IMR-90 (cell line): ENCODE measurements at regions not wholly inside any gene's neighbourhood (a gene's known extent, or its start where the extent isn't known, plus 50 kb on each side); places are given as distances from the start of the nearest gene placed in this dataset.

ENCODE experiments used
- ATAC-seq: fragments of 200-7000 bp; cut with Tn5 transposase; 2 replicates; pipeline ENCODE4 v1.9.1; 2020; ENCODE audit warnings: low read depth, mild to moderate bottlenecking, moderate library complexity
- BruUV-seq: library from RNA; stranded (reverse); fragments of 400-500 nt; replicated peaks from 2 replicates; lab custom pipeline; 2021; lab: Mats Ljungman, UMichigan
- CTCF ChIA-PET: fragments of 300-600 bp; formaldehyde crosslinking; extraction: SDS; loops from one replicate; lab custom pipeline; 2021; ENCODE audit warnings: antibody characterized with exemption; lab: Yijun Ruan, JAX
- POLR2A ChIA-PET: fragments of 300-600 bp; sonication (Branson Sonifier 250); formaldehyde crosslinking; loops from one replicate; lab custom pipeline; 2022; ENCODE audit warnings: antibody characterized with exemption; ENCODE audit not compliant: unreplicated experiment; lab: Charles Lee
- DNase-seq: peaks from one replicate; pipeline ENCODE4 v3.0.0; 2013
- H2AFZ ChIP-seq: replicated peaks from 2 replicates; pipeline ENCODE3; 2013; ENCODE audit warnings: low read length, mild to moderate bottlenecking; ENCODE audit not compliant: poor library complexity
- H2AK5ac ChIP-seq: 2 replicates; pipeline ENCODE4 v1.6.1; 2013; ENCODE audit warnings: low read depth, low read length, inconsistent platforms
- H2AK9ac ChIP-seq: replicated peaks from 2 replicates; pipeline ENCODE3; 2013; ENCODE audit warnings: mild to moderate bottlenecking, low read depth, low read length, moderate library complexity; ENCODE audit not compliant: poor library complexity
- H2BK120ac ChIP-seq: 2 replicates; pipeline ENCODE4 v1.6.1; 2013; ENCODE audit warnings: low read depth, low read length, inconsistent platforms
- H2BK15ac ChIP-seq: 3 replicates; pipeline ENCODE4 v1.6.1; 2013; ENCODE audit warnings: low read depth, low read length, inconsistent platforms
- H2BK20ac ChIP-seq: 2 replicates; pipeline ENCODE4 v1.6.1; 2013; ENCODE audit warnings: low read depth, mild to moderate bottlenecking, inconsistent platforms, low read length, moderate library complexity
- H2BK5ac ChIP-seq: 2 replicates; pipeline ENCODE4 v1.6.1; 2013; ENCODE audit warnings: mild to moderate bottlenecking, low read depth, low read length, inconsistent platforms; ENCODE audit not compliant: poor library complexity, severe bottlenecking
- H3K14ac ChIP-seq: replicated peaks from 2 replicates; pipeline ENCODE4 v1.6.1; 2013; ENCODE audit warnings: low read depth, low read length, inconsistent platforms
- H3K18ac ChIP-seq: 2 replicates; pipeline ENCODE4 v1.6.1; 2013; ENCODE audit warnings: low read depth, low read length, control low read depth
- H3K23ac ChIP-seq: 2 replicates; pipeline ENCODE4 v1.6.1; 2013; ENCODE audit warnings: low read depth, low read length, inconsistent platforms
- H3K27ac ChIP-seq: 2 replicates; pipeline ENCODE4 v1.5.1; 2013; ENCODE audit warnings: mild to moderate bottlenecking, control low read depth, low read length; ENCODE audit not compliant: insufficient read depth
- H3K27me3 ChIP-seq: 2 replicates; pipeline ENCODE4 v1.6.1; 2013; ENCODE audit warnings: low read length; ENCODE audit not compliant: control insufficient read depth, insufficient read depth
- H3K36me3 ChIP-seq: 2 replicates; pipeline ENCODE4 v1.6.1; 2013; ENCODE audit warnings: low read length, mixed read lengths; ENCODE audit not compliant: control insufficient read depth, insufficient read depth
- H3K4ac ChIP-seq: 2 replicates; pipeline ENCODE4 v1.6.1; 2013; ENCODE audit warnings: low read depth, low read length, inconsistent platforms
- H3K4me1 ChIP-seq: 2 replicates; pipeline ENCODE4 v1.6.1; 2013; ENCODE audit warnings: low read length, mixed read lengths; ENCODE audit not compliant: control insufficient read depth, insufficient read depth
- H3K4me2 ChIP-seq: 2 replicates; pipeline ENCODE4 v1.6.1; 2013; ENCODE audit warnings: low read depth, mild to moderate bottlenecking, control low read depth, low read length, moderate library complexity
- H3K4me3 ChIP-seq: 2 replicates; pipeline ENCODE4 v1.5.1; 2013; ENCODE audit warnings: low read depth, mild to moderate bottlenecking, control low read depth, low read length, moderate library complexity; ENCODE audit not compliant: insufficient read depth
- H3K56ac ChIP-seq: 2 replicates; pipeline ENCODE4 v1.6.1; 2013; ENCODE audit warnings: low read length, inconsistent platforms; ENCODE audit not compliant: insufficient read depth; ENCODE audit errors: extremely low read depth
- H3K79me1 ChIP-seq, 2 experiments: 2 replicates each; pipeline ENCODE4 v1.6.1; 2013; ENCODE audit warnings: low read length in 2 of 2, inconsistent platforms in 1 of 2, low read depth in 1 of 2
- H3K9ac ChIP-seq: 2 replicates; pipeline ENCODE4 v1.6.1; 2013; ENCODE audit warnings: low read depth, low read length, control low read depth
- H3K9me1 ChIP-seq: 2 replicates; pipeline ENCODE4 v1.6.1; 2013; ENCODE audit warnings: low read length, inconsistent platforms; ENCODE audit not compliant: insufficient read depth
- H3K9me3 ChIP-seq: 2 replicates; pipeline ENCODE4 v1.6.1; 2013; ENCODE audit warnings: low read length; ENCODE audit not compliant: control insufficient read depth, insufficient read depth
- H4K20me1 ChIP-seq: 2 replicates; pipeline ENCODE4 v1.6.1; 2013; ENCODE audit warnings: low read length, inconsistent platforms; ENCODE audit not compliant: insufficient read depth
- H4K5ac ChIP-seq: 2 replicates; pipeline ENCODE4 v1.6.1; 2013; ENCODE audit warnings: mild to moderate bottlenecking, low read depth, low read length, control low read depth
- H4K8ac ChIP-seq, 2 experiments: 2 replicates each; pipeline ENCODE4 v1.6.1; 2013; ENCODE audit warnings: low read depth in 2 of 2, low read length in 2 of 2, control low read depth in 1 of 2, inconsistent platforms in 1 of 2
- H4K91ac ChIP-seq: 2 replicates; pipeline ENCODE4 v1.6.1; 2013; ENCODE audit warnings: low read depth, low read length, inconsistent platforms; ENCODE audit not compliant: insufficient read depth
- BHLHE40 ChIP-seq: fragments of 150-350 bp; IDR thresholded peaks from 2 replicates; pipeline ENCODE4 v1.6.1; 2016; ENCODE audit warnings: mild to moderate bottlenecking, low read depth, low read length
- CEBPB ChIP-seq: IDR thresholded peaks from 2 replicates; pipeline ENCODE4 v1.6.1; 2012; ENCODE audit warnings: low read depth, low read length, improper control_type of control experiment
- CHD1 ChIP-seq: IDR thresholded peaks from 2 replicates; pipeline ENCODE4 v1.6.1; 2012; ENCODE audit warnings: low read depth, low read length, improper control_type of control experiment
- MAFK ChIP-seq: IDR thresholded peaks from 2 replicates; pipeline ENCODE4 v1.6.1; 2012; ENCODE audit warnings: low read depth, low read length, improper control_type of control experiment
- MAZ ChIP-seq: IDR thresholded peaks from 2 replicates; pipeline ENCODE4 v1.6.1; 2012; ENCODE audit warnings: low read depth, mild to moderate bottlenecking, low read length, improper control_type of control experiment, moderate library complexity, borderline replicate concordance
- MXI1 ChIP-seq: IDR thresholded peaks from 2 replicates; pipeline ENCODE4 v1.6.1; 2012; ENCODE audit warnings: low read depth, mild to moderate bottlenecking, low read length, moderate library complexity, borderline replicate concordance
- NFE2L2 ChIP-seq: fragments of 150-350 bp; IDR thresholded peaks from 2 replicates; pipeline ENCODE4 v1.6.1; 2016; ENCODE audit warnings: low read depth, mild to moderate bottlenecking, low read length
- POLR2A ChIP-seq: IDR thresholded peaks from 2 replicates; pipeline ENCODE4 v1.6.1; 2012; ENCODE audit warnings: mild to moderate bottlenecking, low read depth, low read length
- RAD21 ChIP-seq: IDR thresholded peaks from 2 replicates; pipeline ENCODE4 v1.6.1; 2012; ENCODE audit warnings: low read length, improper control_type of control experiment
- RFX5 ChIP-seq: IDR thresholded peaks from 2 replicates; pipeline ENCODE4 v1.8.0; 2012; ENCODE audit warnings: low read depth, mild to moderate bottlenecking, low read length, moderate library complexity
- SMC3 ChIP-seq: fragments of 150-350 bp; IDR thresholded peaks from 2 replicates; pipeline ENCODE4 v1.6.1; 2016; ENCODE audit warnings: low read depth, mild to moderate bottlenecking, antibody characterized with exemption, low read length, moderate library complexity
- USF2 ChIP-seq: fragments of 150-350 bp; IDR thresholded peaks from 2 replicates; pipeline ENCODE4 v1.6.1; 2017; ENCODE audit warnings: mild to moderate bottlenecking, antibody characterized with exemption, low read length, low read depth
- WGBS, 2 experiments: methylation state at CpG; one replicate each; pipeline versions ENCODE4 v1.1.5 to v1.1.7; 2013; ENCODE audit warnings: missing lambda C conversion rate in 2 of 2; ENCODE audit not compliant: insufficient read length in 1 of 2; ENCODE audit errors: extremely low coverage in 2 of 2; 5-methylcytosine and 5-hydroxymethylcytosine counted together
- dilution Hi-C: fragments of 300-500 bp; cut with HindIII; formaldehyde crosslinking; loops from one replicate; pipeline ENCODE4 v1.14.3; 2018; ENCODE audit warnings: low sequenced_read_pairs; ENCODE audit not compliant: unreplicated experiment
- in situ Hi-C: fragments of 300-500 bp; cut with MboI; formaldehyde crosslinking; loops from 3 replicates; pipeline ENCODE4 v1.14.3; 2019; ENCODE audit warnings: low sequenced_read_pairs, inconsistent platforms, mixed read lengths
- intact Hi-C: fragments of 100-400 bp; cut with micrococcal nuclease; formaldehyde crosslinking; loops from 2 replicates; pipeline ENCODE4 v1.10.0; 2022

GRCh38 chr2:193556766-193557470 is 1362.2 kb upstream of the TMEFF2 start:
- no peak for ATAC-seq
- CTCF ChIA-PET, result no interaction called here
- H3K27ac ChIP-seq, result no peak overlapping the region

More at GRCh38 chr2:193556766-193557470, 1362.2 kb upstream of the TMEFF2 start:
- H2BK20ac ChIP-seq, result no peak overlapping the region
- H4K5ac ChIP-seq, result no peak overlapping the region
- no peak overlapping the region for H2AFZ ChIP-seq
- H3K9me1 ChIP-seq, result no peaks in the 10 kb centered on the region
- no peak overlapping the region for H2BK15ac ChIP-seq
- BruUV-seq, result no TSS peak
- H3K4me3 ChIP-seq, result no peak overlapping the region
- no peak overlapping the region for H3K9ac ChIP-seq
- H3K9me3 ChIP-seq, result no peaks in the 10 kb centered on the region
- no peak for TF ChIP-seq USF2
- TF ChIP-seq POLR2A, result no peak
- TF ChIP-seq NFE2L2, result no peak
- no peak for TF ChIP-seq MXI1
- no peak for TF ChIP-seq MAFK
- no peak for TF ChIP-seq CEBPB
- TF ChIP-seq RFX5, result no peak
- no peak for TF ChIP-seq BHLHE40
- no peak for TF ChIP-seq SMC3
- no peak for TF ChIP-seq CHD1
- TF ChIP-seq RAD21, result no peak
- no peak for TF ChIP-seq MAZ
- DNase-seq, result no peak
- H4K91ac ChIP-seq, result no peak overlapping the region
- no peak overlapping the region for H4K8ac ChIP-seq
- no peaks in the 10 kb centered on the region for H3K4me1 ChIP-seq
- no peaks in the 10 kb centered on the region for H3K27me3 ChIP-seq
- H3K79me1 ChIP-seq, result no peaks in the 10 kb centered on the region
- in situ Hi-C loops, result no loop called here
- no peak overlapping the region for H2AK9ac ChIP-seq
- H2BK5ac ChIP-seq, result no peak overlapping the region
- intact Hi-C loops, result no loop called here
- no peak overlapping the region for H3K4ac ChIP-seq
- no peak overlapping the region for H3K56ac ChIP-seq
- no peak overlapping the region for H3K18ac ChIP-seq
- no peak overlapping the region for H3K14ac ChIP-seq
- dilution Hi-C loops, result no loop called here
- H2BK120ac ChIP-seq, result no peak overlapping the region
- H3K23ac ChIP-seq, result no peak overlapping the region
- H3K4me2 ChIP-seq, result no peak overlapping the region
- no peaks in the 10 kb centered on the region for H4K20me1 ChIP-seq
- POLR2A ChIA-PET, result no interaction called here
- no peak overlapping the region for H2AK5ac ChIP-seq
- no CpG with 5 or more reads among the region's 1 CpG for WGBS, 2 experiments
- H3K36me3 ChIP-seq, result no peaks in the 10 kb centered on the region
